HG03342 (cell line): ENCODE measurements at regions not wholly inside any gene's neighbourhood (a gene's known extent, or its start where the extent isn't known, plus 50 kb on each side); places are given as distances from the start of the nearest gene placed in this dataset.

Experiments used
- ATAC-seq: cut with Tn5 transposase; IDR thresholded peaks from one replicate; pipeline ENCODE4 v1.9.1; 2021; ENCODE audit warnings: mild to moderate bottlenecking, moderate library complexity; ENCODE audit not compliant: unreplicated experiment

- ATAC-seq: peak; percentile 93
These were observed 89.4 kb upstream of the MAP2 start for GRCh38 chr2:209334188-209335017.

- no peak for ATAC-seq
These were observed 83.3 kb upstream of the MAP2 start for GRCh38 chr2:209340522-209340921.

GRCh38 chr2:209344349-209344748 is 79.5 kb upstream of the MAP2 start:
- no peak for ATAC-seq

GRCh38 chr2:209348433-209348832 is 75.4 kb upstream of the MAP2 start:
- no peak for ATAC-seq

- ATAC-seq: no peak
These were observed 72.2 kb upstream of the MAP2 start for GRCh38 chr2:209351636-209352035.

- ATAC-seq: no peak
These were observed 64.9 kb upstream of the MAP2 start for GRCh38 chr2:209358992-209359391.

- ATAC-seq: no peak
These were observed 56.6 kb upstream of the MAP2 start for GRCh38 chr2:209367075-209367747.

- ATAC-seq: no peak
These were observed 55.4 kb upstream of the MAP2 start for GRCh38 chr2:209368406-209368805.

GRCh38 chr2:209368914-209369313 is 54.9 kb upstream of the MAP2 start:
- no peak for ATAC-seq

GRCh38 chr2:209369656-209370055 is 54.2 kb upstream of the MAP2 start:
- ATAC-seq: no peak

GRCh38 chr2:209371407-209371806 is 52.4 kb upstream of the MAP2 start:
- no peak for ATAC-seq
